WTC11 (cell line): ENCODE measurements at regions not wholly inside any gene's neighbourhood (a gene's known extent, or its start where the extent isn't known, plus 50 kb on each side); places are given as distances from the start of the nearest gene placed in this dataset.

ENCODE experiments used
- ESRRA ChIP-seq: sonication (generic); formaldehyde crosslinking; IDR thresholded peaks from 2 replicates; pipeline ENCODE4 v1.8.1; 2022; ENCODE audit warnings: mild to moderate bottlenecking, missing genetic modification reagents, borderline replicate concordance
- NFYB ChIP-seq: sonication (generic); formaldehyde crosslinking; conservative IDR thresholded peaks from 2 replicates; pipeline ENCODE4 v1.8.0; 2022; ENCODE audit warnings: low read depth, missing genetic modification reagents
- TP53 ChIP-seq: sonication (generic); formaldehyde crosslinking; IDR thresholded peaks from 2 replicates; pipeline ENCODE4 v1.8.1; 2023; ENCODE audit warnings: mild to moderate bottlenecking, missing genetic modification reagents
- ZNF138 ChIP-seq: sonication (generic); formaldehyde crosslinking; conservative IDR thresholded peaks from 2 replicates; pipeline ENCODE4 v1.8.1; 2022; ENCODE audit warnings: mild to moderate bottlenecking, moderate library complexity, missing genetic modification reagents
- TF ChIP-seq, protein P1 (sequence below): fragments of 200-600 bp; IDR thresholded peaks from 2 replicates; pipeline ENCODE4 v1.8.0; 2022; ENCODE audit warnings: antibody characterized with exemption
- TF ChIP-seq, protein P2 (sequence below): sonication (generic); formaldehyde crosslinking; conservative IDR thresholded peaks from 2 replicates; pipeline ENCODE4 v1.8.1; 2023; ENCODE audit warnings: mild to moderate bottlenecking, low read depth, missing genetic modification reagents, moderate library complexity

DNA sequence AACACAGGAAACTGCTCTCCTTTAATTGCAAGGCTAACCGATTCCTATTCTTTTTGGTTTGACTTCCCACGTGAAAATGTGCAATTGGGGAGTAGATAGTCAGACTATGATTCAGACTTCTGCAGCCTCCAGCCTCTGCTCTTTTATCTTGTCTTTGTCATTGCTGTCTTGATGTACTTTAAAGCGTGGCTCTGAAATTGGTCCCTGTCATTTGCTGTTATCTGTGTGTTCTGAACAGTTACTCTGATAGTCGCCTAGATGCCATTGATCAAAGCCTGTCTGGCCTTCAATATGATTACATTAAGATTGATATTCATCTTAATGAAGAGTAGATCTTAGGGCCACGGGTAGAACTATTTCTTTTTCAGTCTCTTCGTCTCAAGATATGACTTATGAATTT, 799.2 kb downstream of the REEP3 start:
- TF ChIP-seq ZNF138 (CRISPR knock-in tag) (no peak), NFYB (no peak), ESRRA (no peak), TP53 (no peak)
- TF ChIP-seq, protein P1, sequence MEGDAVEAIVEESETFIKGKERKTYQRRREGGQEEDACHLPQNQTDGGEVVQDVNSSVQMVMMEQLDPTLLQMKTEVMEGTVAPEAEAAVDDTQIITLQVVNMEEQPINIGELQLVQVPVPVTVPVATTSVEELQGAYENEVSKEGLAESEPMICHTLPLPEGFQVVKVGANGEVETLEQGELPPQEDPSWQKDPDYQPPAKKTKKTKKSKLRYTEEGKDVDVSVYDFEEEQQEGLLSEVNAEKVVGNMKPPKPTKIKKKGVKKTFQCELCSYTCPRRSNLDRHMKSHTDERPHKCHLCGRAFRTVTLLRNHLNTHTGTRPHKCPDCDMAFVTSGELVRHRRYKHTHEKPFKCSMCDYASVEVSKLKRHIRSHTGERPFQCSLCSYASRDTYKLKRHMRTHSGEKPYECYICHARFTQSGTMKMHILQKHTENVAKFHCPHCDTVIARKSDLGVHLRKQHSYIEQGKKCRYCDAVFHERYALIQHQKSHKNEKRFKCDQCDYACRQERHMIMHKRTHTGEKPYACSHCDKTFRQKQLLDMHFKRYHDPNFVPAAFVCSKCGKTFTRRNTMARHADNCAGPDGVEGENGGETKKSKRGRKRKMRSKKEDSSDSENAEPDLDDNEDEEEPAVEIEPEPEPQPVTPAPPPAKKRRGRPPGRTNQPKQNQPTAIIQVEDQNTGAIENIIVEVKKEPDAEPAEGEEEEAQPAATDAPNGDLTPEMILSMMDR = no peak
- TF ChIP-seq, protein P2, sequence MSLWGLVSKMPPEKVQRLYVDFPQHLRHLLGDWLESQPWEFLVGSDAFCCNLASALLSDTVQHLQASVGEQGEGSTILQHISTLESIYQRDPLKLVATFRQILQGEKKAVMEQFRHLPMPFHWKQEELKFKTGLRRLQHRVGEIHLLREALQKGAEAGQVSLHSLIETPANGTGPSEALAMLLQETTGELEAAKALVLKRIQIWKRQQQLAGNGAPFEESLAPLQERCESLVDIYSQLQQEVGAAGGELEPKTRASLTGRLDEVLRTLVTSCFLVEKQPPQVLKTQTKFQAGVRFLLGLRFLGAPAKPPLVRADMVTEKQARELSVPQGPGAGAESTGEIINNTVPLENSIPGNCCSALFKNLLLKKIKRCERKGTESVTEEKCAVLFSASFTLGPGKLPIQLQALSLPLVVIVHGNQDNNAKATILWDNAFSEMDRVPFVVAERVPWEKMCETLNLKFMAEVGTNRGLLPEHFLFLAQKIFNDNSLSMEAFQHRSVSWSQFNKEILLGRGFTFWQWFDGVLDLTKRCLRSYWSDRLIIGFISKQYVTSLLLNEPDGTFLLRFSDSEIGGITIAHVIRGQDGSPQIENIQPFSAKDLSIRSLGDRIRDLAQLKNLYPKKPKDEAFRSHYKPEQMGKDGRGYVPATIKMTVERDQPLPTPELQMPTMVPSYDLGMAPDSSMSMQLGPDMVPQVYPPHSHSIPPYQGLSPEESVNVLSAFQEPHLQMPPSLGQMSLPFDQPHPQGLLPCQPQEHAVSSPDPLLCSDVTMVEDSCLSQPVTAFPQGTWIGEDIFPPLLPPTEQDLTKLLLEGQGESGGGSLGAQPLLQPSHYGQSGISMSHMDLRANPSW (CRISPR knock-in tag) = no peak
